Umbilical cord (tissue), 1 donor: ENCODE measurements at regions not wholly inside any gene's neighbourhood (a gene's known extent, or its start where the extent isn't known, plus 50 kb on each side); places are given as distances from the start of the nearest gene placed in this dataset.

ENCODE experiments used
- DNase-seq: peaks from one replicate; pipeline ENCODE4 v3.0.0-alpha.2; 2015; ENCODE audit warnings: low spot score

DNA sequence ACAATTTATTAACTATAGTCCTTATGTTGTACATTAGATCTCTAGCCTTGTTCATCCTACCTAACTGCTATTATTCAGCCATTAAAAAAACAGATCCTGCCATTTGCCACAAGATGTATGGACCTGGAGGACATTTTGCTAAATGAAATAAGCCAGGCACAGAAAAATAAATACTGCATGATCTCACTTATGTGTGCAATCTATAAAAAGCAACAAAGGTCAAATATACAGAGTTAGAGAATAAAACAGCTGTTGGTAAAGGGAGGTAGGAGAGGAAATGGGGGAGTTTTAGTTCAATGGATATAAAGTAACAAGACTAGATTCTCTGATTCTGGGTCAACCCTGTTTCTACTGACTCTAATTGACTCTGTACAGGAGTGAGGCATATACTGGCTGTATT lies 103.3 kb upstream of the FAM9C start:
- no peak for DNase-seq

- DNase-seq = no peak
These were observed 102.7 kb upstream of the FAM9C start for GRCh38 chrX:13147147-13147546.

DNA sequence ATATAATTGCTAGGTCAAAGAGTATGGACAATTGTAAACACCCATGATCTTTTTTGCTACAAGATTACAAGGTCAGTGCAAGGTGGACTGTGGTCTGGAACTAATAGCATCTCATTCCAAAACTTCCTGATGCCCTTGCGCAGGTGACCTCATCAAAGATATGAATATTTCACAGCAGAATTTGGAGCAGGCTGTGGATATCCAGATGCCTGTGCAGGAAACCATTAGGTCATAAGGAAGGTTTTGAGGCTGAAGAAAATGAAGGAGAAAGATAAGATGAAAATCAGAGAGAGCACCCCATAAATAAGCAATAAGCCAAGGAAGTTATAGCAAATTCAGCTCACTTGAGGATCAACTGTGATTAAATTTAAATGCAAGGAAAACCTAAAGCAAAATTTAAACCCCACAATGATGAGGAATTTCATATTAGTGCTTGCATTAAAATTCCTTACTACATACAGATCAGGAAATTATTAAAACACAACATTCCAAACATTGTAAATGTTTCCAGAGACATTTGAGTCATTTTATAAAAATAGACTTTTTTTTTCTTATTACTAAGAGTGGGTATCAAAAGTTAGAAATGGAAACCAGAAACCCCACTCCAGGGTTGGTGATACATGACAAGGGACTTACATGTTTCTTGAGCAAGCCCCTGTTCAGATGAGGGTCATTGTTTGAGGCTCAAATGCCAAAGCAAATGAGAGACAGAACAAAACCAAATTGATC lies 100.7 kb upstream of the FAM9C start:
- peak; percentile 17 for DNase-seq

DNA sequence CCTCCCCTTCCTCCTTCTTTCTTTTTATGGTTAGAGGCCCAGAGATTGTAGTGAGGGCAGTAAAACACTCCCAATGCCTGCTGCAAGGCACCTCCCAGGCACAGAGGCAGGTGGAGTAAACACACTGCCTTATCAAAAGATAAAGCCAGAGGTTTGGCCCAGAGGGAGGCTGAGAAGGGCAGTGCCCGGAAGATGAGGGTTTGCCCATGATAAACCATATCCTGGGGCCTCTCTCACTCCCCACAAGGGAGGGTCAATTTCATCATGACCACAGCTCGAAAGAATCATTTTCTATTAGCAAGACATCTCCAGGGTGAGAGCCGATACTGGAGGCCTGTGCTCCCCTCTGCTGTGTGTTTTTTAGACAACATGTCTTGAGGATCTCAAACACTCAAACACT lies 98.5 kb upstream of the FAM9C start:
- DNase-seq = no peak

- no peak for DNase-seq
These were observed 95.6 kb upstream of the FAM9C start for GRCh38 chrX:13140007-13140406.

GRCh38 chrX:13131396-13132137 lies 87.1 kb upstream of the FAM9C start:
- no peak for DNase-seq

DNA sequence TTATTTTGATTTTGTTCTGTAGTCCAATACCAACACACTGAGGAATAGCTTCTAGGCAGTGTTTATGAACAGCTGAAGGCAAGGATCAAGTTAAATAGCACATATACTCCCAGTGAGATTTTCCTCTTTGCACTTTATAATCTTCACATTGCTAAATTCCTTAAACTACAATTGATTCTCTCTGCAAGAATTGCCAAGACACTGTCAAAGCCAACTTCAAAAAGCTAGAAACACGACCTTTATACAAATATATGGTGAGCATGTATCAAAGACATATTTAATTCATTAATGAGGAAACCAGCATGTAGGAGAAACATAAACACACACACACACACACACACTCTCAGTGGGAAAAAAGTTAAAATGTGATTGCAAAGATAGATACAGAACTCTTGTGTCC lies 86.4 kb upstream of the FAM9C start:
- DNase-seq = no peak

GRCh38 chrX:13128104-13128503 lies 83.7 kb upstream of the FAM9C start:
- DNase-seq = no peak

DNA sequence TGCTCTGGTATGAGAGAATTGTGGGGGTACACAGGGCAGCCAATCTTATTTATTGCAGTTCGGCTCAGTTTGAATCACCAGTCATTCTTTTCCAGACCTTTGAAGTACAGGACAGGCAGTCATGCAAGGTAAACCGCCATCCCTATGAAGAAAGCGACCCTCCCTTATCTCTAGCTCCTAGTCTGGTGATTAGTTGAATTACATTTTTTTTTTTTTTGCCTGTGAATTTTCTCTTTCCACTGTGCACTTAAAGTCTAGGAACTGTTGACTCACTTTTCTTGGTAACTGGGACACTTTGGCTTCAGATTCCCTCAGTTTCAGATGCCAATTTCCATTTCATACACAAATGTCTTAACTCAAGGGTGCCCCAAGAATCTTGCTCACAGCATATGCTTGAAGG lies 82.4 kb upstream of the FAM9C start:
- no peak for DNase-seq

GRCh38 chrX:13125188-13125587 lies 80.8 kb upstream of the FAM9C start:
- DNase-seq = no peak

- DNase-seq = peak; percentile 33
These were observed 79.5 kb upstream of the FAM9C start for GRCh38 chrX:13123857-13124345.

- no peak for DNase-seq
These were observed 78.9 kb upstream of the FAM9C start for GRCh38 chrX:13123247-13123856.

DNA sequence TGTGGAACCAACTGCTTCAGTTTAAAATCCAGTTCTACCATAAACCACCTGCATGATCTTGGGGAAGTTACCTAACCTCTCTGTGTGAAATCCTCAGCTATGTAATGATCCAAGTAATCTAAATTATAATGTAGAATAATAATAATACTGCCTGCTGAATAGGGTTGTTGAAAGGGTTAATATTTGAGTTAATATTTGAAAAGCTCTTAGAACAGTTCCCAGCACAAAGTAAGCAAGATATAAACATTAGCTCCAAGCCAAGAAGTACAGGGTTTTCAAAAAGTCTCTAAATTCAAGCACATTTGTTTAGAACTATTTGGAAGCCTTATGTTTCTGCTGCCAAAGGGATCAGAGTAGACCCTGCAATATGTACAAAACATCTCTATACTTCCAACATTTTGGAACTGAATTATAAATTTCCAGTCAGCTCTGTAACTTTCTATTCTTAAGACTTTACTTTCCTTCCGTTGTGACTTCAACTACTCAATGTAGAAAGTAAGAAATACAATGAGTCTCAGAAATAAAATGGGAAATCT lies 76.7 kb upstream of the FAM9C start:
- DNase-seq = peak; percentile 37

DNA sequence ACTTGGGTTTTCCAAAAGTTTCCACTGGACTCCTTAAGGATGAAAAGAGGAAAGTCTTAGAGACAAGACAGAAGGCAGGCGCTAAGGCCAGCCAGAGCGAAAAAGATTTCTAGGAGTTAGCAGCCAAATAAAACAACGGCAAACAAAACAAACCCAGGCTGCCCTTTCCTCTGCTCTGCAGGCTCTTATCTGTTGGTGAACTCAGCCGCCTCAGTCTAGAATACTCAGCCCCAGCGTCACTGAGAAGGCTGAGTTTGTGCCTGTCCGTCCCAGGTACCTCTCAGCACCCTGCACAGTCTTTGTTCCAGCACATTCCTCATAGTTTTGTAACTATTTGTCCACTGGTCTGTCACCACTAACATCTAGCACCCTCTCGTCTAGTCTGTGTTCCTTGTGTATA lies 75.6 kb upstream of the FAM9C start:
- DNase-seq = peak; percentile 69

DNA sequence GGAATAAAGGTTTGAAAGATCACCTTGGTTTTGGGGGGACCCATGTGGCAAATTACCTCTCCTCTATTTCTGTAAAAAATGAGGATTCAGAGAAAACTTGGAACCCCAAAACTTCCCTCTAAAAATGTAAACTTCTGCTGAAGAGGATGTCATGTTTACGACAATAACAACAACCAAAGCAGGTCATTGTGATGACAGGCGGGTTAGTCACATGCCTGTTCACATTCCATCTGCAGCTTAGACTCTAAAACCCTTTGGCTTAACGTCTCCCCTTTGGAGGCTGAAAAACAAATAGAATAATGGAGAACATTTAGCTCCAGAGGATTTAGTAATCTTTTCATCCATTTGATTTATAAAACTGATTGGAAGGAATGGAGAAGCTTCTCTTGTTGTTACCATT lies 75.0 kb upstream of the FAM9C start:
- peak; percentile 35 for DNase-seq

DNA sequence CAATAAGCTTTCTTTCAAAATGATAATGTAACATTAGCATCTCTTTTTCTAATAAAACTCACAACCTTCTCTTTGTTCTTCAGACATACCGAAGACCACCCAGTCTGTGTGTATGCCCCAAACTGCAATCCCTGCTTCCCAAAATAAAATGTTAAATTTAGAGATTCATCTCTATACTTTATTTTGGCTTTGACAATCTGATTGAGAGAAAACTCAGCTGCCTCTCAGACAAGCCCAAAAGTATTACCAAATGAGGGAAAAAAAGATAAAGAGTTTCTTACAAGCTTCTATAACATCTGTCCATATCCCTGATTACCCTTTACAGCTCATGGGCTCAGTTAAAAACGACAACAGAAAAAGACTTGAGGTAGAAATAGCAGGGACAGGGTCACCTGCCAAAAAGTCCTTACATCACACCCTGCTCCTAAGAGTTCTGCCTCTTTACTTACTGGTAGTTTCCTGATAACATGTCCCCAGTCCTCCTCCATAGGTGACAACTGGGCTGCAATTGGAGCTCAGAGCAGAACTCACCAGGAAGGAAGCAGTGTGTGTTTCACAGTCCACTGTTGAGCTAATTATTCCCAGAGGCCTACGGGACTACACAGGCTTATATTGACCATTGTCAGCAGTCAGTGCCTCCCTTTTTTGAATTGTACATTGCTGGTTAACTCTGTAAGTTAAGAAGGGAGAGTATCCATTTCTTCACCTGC lies 70.9 kb upstream of the FAM9C start:
- DNase-seq = peak; percentile 49

DNA sequence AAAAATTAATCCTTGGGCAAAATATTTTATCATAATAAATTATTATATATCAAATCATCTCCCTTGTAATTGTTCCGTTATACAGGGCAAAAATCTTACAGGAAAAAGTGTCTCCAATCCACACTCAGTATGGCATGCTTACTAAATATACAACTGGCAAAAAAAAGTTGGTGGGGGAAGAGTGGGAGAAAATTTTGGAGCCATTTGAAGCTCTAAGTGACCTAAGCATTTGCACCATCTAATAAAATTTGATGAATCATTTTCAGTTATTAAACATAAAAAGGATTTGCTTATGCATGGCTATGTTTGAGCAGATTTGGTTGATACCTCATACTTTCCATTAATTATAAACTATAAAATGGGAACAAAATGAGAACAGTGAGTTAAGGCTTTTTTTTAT lies 68.1 kb upstream of the FAM9C start:
- no peak for DNase-seq

GRCh38 chrX:13110433-13111324 lies 66.3 kb upstream of the FAM9C start:
- peak; percentile 93 for DNase-seq

GRCh38 chrX:13109817-13110216 lies 65.4 kb upstream of the FAM9C start:
- DNase-seq = peak; percentile 80

- DNase-seq = no peak
These were observed 59.5 kb upstream of the FAM9C start for GRCh38 chrX:13103914-13104274.
